ENCODE measurements at regions not wholly inside any gene's neighbourhood (a gene's known extent, or its start where the extent isn't known, plus 50 kb on each side); places are given as distances from the start of the nearest gene placed in this dataset.

DNA sequence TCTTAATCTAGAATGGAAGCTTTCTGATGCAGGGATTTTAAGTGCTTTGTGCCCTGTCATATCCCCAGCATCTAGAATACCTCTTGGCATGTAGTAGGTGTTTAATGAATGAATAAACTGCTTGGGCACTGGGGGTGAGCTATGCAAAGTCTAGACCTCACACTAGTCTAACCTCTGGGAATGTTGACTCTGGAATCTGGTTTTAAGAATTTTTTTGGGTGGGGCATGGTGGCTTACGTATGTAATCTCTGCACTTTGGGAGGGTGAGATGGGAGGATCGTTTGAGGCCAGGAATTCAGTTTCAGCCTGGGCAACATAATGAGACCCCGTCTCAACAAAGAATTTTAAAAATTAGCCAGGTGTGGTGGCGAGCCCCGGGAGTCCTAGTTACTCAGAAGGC is 146.3 kb upstream of the RGMA start:
- DNase-seq (ENCODE audit: low spot score): no peak

DNA sequence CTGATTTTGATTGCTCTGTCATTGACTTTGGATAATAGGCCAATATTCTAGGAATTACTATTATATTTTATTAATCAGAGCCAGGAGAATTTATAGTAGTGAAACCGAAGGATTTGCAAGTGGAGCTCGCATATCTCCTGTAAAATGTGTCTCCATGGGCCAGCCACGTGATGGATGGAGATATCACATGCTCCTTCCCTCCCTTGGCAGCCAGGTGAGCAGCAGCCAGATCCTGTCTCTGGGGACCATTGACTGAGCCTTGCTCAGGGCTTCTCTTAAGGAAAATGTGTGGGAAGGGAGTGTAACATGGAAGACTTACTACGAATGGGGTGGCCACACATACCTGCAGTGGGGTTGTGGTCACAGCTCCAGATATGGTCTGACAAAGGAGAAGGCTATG is 144.7 kb upstream of the RGMA start:
- DNase-seq (ENCODE audit: low spot score): no peak

- DNase-seq (ENCODE audit: low spot score): no peak
These were observed 143.8 kb upstream of the RGMA start for GRCh38 chr15:93232845-93233244.

DNA sequence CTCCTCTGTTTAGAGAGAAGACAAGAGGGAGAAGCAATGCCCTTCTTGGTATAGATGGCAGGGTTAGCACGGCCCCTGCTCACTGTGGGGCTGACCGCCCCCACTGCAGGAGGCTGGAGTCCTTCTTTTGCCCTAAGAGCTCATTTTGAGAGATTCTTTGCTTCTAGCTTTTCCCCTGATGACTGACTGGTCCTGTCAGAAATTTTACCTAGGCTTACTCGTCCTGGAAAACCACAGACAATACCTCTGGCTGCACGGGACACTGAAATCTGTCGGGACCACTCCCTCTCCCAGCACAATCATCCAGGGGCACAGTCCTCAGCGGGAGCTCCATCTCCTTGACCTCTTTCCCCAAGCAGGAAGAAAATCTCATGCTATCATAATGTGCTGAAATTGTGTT is 143.0 kb upstream of the RGMA start:
- no peak for DNase-seq (ENCODE audit: low spot score)

- peak; percentile 12 for DNase-seq (ENCODE audit: low spot score)
These were observed 142.4 kb upstream of the RGMA start for GRCh38 chr15:93231261-93231925.

GRCh38 chr15:93228546-93228945 is 139.5 kb upstream of the RGMA start:
- DNase-seq (ENCODE audit: low spot score): no peak

GRCh38 chr15:93223803-93224202 is 134.8 kb upstream of the RGMA start:
- peak; percentile 58 for DNase-seq (ENCODE audit: low spot score)

DNA sequence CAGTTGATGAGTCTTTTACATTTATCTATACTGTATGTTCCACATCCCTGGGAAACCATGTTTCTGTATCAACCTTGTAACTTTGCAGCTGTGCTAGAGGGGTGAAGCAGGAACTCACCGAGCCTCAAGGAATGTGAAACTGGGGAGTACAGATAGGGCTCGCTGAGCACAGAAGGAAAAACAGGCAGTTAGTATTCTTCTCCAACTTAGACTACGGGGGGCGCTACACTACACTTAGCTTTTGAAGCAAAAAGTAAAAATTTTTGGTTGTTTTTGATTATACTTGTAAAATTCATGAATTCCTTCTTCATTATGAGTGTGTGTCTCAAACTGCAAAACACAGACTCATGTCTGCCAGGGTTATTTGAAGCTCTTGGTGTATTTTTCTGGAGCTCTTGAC is 132.7 kb upstream of the RGMA start:
- no peak for DNase-seq (ENCODE audit: low spot score)

DNA sequence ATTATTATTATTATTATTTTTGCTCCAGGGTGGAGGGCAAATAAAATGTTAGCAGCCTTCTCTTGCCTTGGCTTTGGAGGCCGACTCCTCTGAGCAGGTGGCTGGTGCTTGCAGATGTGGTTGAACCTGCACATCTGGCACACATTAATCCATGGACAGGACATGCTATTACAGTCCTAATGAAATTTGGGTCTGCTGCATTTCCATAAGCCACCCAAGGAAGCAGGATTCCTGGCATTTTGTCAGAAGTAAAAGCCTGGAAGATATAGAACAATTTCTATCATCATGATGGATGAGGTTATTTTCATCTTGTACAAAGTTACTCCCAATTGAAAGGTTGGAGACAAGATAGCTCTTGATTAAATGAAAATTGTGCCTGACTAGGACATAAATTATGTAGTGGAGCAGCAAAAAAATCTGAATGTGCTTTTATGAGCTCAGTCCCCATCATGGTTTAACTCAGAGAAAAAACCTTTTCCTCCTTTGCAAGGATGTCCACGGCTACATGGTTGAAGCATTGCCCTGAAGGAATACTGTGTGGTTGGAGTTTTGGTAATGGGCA is 130.9 kb upstream of the RGMA start:
- DNase-seq (ENCODE audit: low spot score): no peak

DNA sequence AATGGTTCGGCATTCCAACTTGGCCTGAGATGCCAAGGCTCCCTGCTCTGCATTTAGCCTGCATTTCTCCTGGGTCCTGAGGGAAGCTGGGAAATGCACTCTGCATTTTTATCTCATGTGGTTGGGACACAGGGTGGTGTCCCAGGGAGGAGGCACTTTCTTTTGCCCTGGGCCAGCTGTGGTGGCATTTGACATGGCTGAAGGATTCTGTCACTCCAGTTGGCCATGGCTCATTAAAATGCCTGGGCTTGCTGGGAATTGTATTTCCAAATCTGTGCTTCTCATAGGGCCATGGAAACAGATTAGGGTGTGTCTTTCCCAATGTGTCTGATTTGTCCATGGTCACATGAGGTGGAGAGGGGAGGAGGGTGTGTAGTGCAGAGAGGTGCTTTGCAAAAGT is 128.3 kb upstream of the RGMA start:
- no peak for DNase-seq (ENCODE audit: low spot score)

DNA sequence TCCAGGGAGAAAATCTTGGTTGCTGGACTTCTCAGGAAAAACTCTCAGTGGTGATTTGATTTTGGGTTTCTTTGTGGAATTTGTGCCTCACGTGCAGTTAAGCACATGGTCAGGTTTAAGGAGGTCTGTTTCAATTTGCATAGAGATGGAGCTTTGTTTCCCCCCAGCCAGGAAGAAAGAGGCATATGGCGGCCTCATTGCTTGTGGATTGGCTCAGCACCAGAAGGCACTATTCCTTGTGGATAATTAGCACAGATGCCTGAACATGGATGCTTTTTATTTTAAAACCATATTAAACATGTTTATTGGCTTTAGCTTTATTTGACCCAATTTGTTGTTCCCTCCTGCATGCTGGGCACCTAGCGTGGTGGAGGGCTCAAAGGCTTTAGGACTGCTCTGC is 125.1 kb upstream of the RGMA start:
- no peak for DNase-seq (ENCODE audit: low spot score)

DNA sequence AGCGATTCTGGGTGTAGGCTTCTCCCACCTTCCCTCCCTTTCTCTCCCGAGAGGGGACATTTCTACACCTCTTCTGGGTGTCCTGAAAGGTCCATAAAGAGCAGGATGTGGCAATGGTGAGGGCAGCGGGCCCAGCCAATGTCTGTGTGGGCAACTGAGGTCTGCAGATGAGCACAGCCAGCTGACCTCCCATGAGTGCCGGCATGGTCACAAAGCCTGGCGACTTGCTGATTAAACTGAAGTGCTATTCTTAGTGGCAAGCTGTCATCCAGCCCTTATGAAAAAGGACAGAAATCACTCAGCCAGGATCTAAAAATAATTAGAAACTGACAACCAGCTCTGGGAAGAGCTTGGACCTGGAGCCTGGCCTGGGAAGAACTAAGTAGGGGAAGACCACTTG is 124.3 kb upstream of the RGMA start:
- DNase-seq (ENCODE audit: low spot score): no peak

GRCh38 chr15:93212578-93212977 is 123.6 kb upstream of the RGMA start:
- no peak for DNase-seq (ENCODE audit: low spot score)

DNA sequence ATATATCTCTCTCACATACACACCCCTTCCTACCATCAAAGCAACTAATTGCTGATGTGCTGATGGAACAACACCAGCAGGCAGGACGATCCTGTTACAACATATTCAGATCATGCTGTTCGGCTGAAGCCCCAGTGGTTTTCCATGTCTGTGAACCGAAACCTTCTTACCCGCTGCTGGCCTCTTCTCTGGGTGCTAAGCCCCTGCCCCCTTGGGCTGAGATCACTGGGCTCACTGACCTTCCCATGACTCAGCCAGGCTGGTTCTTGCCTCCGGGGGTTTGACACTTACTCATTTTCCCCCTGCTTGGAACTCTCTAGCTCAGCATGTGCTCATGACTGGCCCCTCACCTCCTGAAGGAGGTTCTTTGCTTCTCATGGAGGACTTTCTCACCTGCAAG is 122.0 kb upstream of the RGMA start:
- DNase-seq (ENCODE audit: low spot score): peak; percentile 1

- no peak for DNase-seq (ENCODE audit: low spot score)
These were observed 120.9 kb upstream of the RGMA start for GRCh38 chr15:93209690-93210445.

- no peak for DNase-seq (ENCODE audit: low spot score)
These were observed 117.9 kb upstream of the RGMA start for GRCh38 chr15:93206893-93207292.

DNA sequence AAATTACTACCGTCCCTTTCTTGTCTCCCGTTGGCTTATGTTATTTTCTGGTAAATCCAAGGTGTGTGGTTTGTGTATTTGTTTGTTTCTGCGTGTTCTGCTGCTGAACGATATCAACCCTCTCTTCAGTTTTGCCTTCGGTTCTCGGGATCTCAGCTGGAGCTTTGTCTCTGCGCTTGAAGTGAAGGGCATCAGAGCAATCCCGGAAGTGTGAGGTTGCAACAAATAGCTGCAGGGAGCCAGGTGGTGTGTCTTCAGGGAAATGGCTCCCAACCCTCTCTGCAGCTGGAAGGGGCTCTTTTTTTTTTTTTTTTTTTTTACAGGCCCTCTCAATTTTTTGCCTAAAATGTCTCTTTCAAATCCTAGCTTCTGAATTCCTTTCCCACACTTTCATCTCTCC is 116.4 kb upstream of the RGMA start:
- DNase-seq (ENCODE audit: low spot score): no peak

- no peak for DNase-seq (ENCODE audit: low spot score)
These were observed 114.0 kb upstream of the RGMA start for GRCh38 chr15:93203036-93203435.

- DNase-seq (ENCODE audit: low spot score): no peak
These were observed 113.4 kb upstream of the RGMA start for GRCh38 chr15:93202405-93202804.

DNA sequence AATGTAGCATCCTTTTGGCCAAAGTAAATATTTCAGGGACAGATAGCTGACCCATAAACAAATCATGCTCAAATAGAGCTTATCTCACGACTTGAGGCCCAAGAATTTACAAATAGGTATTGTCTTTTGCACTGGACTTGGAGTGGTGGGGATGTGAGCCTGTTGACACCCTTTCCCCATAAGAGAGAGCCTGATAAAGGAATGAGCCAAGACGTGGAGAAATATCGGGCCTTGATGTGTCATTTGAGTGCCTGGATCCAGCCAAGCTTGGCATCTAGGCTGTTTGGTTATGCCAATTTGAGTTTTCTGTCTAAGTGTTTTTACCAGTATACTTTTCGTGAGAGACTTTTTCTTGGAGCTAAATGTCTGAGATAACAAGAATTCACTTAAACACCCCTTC is 112.9 kb upstream of the RGMA start:
- no peak for DNase-seq (ENCODE audit: low spot score)

DNA sequence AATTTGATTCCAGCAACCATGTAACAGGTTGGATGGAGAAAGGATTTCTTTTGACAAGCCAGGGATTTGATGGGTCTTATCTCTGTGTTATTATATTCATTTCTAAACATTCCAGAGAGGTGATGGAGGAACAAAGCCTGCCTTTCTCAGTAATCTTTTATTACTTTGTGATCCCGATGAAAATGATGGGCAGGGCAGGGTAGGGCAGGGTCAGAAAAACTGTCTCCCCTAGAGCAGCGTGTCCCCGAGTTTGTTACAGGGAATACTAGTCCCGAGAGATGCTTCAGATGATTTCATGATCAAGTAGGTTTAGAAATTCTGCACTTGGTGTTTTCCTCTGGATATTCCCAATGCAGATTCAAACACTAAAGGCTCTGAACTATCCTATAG is 111.8 kb upstream of the RGMA start:
- DNase-seq (ENCODE audit: low spot score): no peak

DNA sequence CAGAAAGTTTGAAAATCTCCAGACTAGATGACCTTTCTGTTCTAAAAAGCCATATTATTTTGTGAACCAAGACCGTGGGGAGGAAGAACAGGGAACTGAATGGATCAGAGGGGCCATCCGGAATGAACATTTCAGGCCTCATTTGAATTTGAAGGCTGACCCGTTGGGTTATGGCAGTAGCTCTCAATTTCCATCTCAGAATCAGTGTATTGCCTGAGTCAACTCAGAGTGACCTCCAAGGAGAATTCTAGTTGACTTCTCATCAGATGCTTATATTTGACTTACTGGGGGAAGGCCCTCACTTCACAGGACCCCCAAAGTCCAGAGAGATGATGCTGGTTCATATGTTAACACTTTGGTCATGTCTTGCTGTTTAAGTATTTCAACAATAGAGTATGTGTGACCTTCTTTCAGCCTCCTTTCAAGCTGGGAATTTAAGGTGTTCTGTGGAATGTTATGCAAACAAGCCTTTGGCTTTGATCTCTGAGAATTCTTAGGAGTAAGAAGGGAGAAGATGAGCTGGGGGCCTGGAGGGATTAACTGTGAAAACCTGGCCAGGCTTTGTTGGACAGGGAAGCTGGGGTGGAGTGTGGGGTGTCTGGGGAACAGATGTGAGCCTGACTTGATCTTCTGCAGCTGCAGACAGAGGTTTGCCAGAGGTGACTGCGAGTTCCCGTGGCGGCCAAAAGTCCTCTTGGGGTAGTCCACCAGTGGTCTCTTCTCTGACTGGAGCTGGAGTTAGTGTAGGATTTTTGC is 111.2 kb upstream of the RGMA start:
- no peak for DNase-seq (ENCODE audit: low spot score)

- DNase-seq (ENCODE audit: low spot score): no peak
These were observed 107.2 kb upstream of the RGMA start for GRCh38 chr15:93196135-93196670.

All from activated CD4-positive, alpha-beta T cell treated with anti-CD3 and anti-CD28 coated beads, Interleukin-2, Interleukin-4, amounts not matched to agents 100 ng/mL and 50 ng/mL, durations not matched to agents 16 hours and 8 hours (primary cell).